Stimulated activated CD8-positive, alpha-beta memory T cell treated with anti-CD3 and anti-CD28 coated beads, Interleukin-15, amount 100 ng/mL, for 4 hours (primary cell): ENCODE measurements at regions not wholly inside any gene's neighbourhood (a gene's known extent, or its start where the extent isn't known, plus 50 kb on each side); places are given as distances from the start of the nearest gene placed in this dataset.

Source experiments
- DNase-seq, 2 donors: peaks; one replicate each; pipeline ENCODE4 v3.0.0-alpha.2; 2020; ENCODE audit warnings: low read depth in 2 of 2

DNA sequence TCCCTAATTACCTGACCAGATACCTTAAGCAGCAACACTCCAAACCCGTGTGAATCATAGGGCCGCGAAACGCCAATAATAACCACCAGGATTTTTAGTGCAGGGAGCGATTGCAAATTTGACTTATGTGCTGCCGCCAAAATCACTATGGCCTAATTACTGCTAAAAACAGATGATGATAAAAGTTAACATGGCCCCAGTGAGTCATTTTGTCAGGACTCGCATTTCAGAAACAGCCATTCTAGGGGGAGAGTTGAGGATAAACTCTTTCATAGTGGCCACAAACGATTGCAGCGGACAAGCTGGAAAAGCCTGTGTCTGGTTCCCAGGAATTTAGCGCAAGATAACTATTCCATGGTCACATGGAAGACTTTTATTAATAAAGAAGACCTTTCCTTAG, 103.4 kb downstream of the HLX start:
- no peak for DNase-seq

DNA sequence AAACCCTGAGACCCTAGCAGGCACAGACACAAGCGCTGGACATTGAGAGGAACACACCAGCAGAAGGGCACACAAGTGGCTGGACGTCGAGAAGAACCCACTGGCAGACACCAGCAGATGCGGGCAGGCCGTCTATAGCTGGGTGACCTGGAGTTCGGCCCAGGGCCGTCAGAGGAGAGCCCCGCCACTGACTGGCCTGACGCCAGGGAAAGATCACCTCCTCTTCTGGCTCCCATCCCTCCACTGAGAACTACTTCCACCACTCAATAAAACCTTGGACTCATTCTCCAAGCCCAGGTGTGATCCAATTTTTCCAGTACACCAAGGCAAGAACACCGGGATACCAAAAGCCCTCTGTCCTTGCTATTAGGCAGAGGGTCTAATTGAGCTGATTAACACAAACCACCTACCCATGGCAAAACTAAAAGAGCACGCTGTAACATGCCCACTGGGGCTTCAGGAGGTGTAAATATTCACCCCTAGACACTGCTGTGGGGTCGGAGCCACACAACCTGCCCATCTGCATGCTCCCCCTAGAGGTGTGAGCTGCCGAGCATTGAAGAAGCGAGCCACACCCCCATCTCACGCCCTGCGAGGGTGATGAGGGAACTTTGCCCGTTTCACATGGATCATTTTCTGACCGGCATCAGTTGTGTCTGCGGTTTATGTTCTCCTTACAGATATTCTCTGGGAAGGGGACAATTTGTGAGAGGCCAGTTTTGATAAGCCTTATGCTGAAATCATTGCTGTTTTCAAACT, 104.8 kb downstream of the HLX start:
- DNase-seq: no peak

DNA sequence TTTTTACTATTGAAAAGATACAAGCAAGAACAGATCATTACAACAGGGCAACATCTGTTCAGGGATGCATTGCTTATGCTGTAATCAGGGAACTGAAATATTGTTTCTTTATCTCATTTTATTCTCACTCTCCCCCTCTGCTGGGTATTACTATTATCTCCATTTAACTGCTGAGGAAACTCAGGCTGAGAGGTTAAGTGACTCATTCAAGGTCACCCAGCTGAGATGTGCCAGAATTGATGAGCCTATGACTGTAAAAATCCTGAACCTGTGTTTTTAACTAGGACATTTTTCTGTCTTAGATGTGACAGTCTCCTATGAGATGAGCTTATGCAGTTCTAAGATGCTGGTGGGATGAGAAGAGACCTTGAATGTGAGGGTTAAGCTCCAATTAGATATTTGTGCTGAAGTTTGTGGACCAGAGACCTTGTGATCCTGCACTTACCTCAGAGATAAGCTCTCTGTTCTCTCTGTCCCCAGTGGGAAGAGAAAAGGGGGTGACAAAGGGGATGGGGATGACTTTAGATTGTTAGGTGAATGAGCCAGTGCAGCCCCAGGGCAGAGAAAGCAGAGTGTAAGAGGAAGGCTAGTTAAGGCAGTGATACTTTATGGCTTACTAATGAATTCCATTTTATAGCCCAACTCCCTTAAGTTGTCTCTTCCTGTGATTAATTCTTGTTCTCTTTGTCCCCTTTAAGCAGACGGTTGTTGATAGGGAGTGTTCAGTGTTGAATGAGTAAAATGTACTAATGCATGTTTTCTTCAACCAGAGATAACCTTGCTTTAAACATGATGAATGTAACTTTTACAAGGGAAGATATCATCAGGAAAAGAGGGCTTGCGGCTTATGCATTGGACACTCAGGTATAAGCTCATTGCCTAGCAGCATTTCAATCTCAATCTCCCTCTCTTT, 111.4 kb downstream of the HLX start:
- no peak for DNase-seq

DNA sequence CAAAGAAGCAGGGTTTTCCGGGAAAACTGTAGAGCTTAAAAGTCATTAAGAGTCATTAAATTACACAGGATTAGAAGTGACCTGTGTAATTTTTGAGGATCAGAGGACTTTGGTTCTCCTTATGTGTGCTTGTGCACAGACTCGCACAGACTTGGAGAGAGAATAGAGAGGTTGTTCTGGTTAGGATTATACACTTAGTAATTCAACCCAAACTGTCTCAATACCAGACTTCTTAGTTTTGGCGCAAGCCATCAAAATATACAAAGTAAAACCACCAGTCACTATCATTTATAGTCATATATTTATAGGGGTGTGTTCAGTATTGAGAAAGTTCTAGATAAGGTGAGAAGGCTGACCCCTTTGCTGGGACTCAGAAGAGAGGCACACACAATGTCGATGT, 112.3 kb downstream of the HLX start:
- DNase-seq: no peak

DNA sequence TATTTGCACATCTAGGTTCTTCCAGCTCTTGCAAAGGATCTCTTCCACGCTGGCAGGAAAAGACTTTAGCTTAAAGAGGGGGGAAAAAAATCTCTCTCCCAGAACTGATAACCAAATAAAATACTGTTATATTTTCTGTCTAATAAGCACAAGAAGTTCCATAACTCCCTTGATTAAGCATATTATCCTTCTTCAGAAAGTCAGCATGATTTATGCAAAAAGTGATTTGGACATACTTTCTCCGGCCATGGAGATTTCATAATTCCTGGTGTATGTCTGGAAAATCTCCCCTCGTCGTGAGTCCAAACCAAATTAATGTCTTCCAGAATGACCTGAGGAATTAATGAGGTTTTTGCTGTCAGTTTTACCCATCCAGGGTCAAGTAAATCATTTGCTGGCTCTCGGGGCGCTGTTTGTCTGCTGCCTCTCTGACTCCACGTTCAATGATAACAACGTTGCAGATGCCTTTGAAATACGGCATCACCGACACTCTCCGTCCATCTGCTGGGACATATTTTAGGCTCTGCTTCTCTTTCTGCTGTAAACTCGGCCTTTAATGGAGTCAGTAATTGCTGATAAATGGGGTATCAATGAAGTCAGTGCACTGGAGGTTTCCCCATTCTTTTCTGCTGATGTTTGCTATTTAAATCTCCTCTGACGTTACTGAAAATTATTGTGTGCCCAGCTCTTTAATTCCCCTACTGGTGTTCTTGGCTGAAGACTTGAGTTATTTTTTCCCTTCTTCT, 112.9 kb downstream of the HLX start:
- DNase-seq: no peak

DNA sequence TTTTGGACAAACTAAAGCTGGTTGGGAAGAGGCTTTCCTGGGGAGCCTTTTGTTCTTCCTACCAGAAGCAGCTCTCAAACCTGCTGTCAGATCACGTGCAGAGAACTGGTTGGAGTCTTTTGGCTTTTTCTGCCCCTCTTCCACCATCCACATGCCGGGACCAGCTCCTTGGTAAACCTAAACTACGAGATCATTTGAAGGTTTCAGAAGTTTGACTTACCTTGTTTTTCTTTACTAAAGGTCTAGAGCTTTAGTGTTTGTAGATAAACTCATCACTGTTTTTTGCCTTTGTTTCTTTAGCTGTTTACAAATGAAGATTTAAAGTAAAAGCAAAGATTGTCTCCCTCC, 113.4 kb downstream of the HLX start:
- no peak for DNase-seq

DNA sequence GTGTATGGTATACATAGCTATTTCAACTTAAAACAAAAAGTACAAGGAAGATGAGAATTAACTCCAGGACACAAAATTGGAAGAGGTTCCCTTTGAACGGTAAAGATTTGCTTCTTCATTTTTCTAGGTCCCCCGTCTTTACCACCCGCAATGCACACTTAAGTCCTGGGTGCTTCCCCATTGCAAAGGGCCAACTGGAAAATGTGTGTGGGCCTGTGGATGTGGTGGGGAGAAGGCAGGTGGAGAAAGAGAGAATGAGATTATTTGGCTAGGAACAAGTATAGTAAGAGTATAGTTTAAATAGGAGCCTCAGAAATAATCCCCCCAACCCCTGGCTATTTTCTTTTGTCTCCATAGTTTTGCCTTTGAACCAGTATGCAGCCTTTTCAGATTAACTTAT, 115.4 kb downstream of the HLX start:
- DNase-seq: no peak

DNA sequence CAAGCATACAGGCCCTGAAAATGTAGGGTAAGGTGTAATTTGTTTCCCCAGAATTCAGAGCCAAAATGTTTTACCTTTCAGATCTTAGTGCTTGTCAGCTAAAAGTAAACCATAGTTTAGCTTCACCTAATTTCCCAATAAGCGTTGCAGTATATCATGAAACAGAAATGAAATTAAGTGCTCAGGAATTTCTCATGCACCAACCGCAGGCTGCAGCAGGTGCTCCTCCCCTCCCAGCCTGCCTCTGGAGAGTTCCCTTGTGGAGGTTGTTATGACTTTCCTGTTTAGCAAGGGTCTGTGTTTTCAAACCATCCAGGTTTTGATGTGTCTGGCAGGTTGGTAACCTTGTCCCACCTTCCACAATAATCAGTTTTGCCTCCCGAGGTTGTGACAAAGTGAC, 118.5 kb downstream of the HLX start:
- DNase-seq: no peak

DNA sequence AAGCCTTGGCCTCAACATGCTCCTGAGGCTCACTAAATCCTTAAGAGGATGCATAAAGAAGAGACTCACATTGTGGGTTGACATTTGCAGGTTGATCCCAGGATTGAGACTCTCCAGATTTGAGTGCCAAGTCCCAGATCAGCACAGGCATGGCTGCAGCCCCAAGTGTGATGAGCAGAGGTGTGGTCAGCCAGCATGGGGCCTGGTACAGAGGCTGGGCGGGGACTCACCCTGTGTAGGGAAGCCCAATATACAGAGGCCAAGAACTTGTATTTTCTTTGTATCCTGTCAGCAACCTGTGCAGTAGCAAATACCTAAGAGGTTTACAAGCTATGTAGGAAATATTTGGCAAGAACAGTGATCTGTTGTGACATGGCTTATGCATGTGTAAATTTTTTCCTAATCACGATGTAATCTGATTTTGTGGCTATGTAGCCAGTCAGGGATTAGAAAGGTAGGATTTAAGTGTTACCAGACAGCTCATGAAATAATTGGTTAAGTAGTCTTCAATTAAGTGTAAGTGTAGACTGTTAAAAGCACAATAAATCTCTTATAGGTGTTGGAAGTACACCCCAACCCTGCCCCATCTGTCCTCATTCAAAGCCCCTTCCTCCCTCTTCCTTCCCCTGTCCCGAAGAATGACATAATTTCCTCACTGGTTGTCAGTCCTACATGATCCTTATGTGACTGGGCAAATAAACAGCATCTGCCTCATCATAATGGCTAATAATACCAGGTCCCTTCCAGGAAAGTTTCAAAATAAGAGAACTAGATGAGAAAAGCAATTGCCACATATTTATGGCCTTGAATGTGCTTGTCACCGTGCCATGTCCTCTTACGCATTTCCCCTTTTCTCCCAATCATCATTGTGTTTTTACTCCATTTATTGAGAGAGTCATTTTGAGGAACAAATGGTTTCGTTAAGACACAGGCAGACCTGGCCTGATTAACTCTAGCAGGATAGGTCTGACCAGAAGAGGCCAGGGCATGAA, 120.9 kb downstream of the HLX start:
- no peak for DNase-seq

DNA sequence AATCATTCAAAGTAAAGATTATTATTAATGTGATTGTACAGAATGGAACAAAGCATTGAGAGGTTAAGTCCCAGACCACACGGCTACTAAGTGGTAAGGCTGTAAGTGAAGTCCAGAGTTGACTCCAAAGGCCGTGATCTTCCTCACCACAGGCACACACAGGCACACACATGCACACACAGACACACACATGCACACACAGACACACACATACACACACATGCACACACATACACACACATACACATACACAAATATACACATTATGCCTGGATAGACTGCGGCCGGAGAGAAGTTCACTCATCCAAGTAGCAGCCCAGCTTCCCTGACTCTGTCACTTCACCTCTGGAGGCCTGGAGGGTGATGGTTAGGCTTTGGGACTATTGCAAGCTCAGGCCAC, 121.9 kb downstream of the HLX start:
- no peak for DNase-seq

DNA sequence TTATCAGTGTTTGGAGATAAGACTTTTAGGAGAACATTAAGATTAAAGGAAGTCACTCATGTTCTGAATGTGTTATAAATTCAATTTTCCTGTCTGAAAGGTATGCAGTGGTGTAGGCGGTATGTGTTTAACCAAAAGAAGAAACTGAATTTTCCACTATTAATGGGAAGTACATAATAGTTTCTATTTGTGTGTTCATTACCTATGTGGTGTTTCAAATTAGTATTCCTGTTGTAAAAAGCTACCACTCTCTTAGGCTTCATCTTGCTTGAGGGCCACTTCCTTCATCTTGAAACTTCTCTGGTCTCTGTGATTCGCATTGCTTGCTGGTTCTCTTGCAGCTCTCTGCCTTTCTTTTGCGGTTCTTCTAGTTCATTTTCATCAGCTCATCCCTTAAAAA, 123.4 kb downstream of the HLX start:
- DNase-seq: no peak

DNA sequence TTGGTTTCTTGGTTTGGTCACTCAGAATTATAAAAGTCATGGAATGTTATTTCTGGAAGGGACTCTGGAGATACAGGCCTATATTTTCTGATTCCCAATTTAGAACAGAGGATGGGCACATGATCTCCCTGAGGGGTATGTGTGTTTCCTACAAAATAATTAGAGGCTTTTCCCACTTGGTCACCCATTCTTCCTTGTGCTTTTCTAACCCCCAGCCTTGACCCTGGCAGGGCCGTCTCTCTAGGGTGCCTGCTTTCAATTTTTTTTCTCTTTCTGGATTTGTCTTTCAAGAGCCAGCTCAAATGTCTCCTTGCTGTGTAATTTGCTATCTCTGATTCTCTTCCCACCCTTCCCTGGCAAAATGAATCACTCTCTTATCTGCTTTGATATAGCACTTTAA, 131.9 kb downstream of the HLX start:
- no peak for DNase-seq

DNA sequence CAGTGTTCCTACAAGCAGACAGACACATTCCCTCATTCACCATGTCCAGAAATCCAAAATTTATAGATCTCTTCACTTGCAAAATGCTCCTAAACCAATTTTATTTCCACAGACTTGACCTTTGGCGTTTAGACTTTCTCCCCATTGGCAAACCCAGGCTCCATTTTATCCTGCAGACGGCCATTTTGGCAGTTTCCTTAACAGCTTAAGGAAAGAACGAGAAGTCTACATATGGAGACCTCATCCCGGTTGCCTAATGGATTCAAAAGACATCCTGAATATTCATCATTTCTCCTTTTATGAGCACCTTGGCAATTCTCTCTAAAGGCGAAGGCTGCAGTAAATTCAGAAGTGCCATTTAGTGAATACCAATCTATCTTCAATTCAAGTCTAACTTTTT, 132.9 kb downstream of the HLX start:
- DNase-seq: no peak

DNA sequence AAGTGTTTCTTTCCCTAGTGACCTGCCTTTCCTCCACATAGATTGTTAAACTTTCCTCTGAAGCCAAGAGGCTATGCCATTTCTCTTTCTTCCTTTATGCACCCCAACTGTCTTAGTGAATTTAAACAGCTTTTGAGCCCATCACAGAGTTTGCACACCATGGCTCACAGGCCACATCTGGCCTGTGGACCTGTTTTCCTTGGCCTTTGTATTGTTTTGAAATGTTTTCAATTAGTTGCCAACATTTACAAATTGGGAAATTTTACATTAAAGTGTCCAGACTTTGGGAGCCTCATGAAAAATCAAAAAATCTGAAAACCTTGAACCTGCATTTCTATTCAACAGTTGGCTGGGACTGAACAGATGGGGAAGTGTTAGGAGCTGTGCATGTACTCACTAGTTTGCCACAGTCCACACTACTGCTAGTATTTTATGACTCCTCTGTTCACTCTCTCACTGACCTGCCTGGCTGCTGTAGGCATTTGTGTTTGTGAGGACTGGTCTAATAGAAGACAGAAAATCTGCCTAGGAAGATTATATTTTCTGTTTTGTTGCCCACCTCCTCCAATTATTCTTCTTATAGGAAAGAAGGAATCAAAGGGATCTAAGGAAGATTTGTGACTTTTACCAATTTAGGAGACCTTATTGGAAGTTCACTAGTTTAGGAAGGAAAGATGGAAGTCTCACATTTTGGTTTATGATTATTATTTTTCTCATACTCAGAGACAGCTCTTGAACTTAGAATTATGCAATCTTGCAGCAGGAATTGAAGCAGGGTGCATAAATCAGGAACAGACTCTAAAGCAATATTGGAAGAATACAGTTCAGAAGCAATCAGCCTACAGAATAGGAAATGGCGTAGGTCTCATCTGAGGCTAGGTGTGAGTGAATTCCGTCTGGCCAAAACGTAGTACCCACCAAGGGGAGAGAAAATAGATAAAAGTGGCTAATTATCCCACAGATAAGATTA, 134.7 kb downstream of the HLX start:
- no peak for DNase-seq

DNA sequence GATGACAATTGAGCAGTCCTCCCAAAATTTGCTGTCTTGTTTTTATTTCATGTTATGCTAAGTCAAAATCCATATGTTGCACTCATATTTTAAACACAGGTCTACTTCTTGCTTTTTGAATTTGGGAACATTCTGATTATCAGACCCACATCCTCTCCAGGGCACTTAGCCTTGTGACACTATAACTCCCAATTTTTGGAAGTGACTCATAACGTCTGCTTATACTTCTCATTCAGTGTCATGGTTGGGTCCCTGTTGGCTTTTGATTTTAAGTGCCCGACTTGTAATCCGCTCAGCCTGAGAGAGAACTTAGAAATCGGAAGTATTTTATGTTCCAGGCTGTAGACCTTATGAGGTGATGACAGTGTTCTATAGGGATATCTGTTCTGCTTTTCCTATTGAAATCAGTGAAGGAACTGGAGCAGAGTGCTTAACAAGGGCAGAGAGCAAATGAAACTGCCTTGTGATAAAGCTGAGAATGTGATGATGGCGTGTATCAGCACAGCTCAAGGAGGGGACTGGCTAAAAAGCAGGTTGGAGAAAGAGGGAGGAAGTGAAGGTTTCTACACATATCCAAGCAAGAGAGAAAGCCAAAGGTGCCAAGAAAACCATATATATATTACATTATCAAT, 136.0 kb downstream of the HLX start:
- no peak for DNase-seq

DNA sequence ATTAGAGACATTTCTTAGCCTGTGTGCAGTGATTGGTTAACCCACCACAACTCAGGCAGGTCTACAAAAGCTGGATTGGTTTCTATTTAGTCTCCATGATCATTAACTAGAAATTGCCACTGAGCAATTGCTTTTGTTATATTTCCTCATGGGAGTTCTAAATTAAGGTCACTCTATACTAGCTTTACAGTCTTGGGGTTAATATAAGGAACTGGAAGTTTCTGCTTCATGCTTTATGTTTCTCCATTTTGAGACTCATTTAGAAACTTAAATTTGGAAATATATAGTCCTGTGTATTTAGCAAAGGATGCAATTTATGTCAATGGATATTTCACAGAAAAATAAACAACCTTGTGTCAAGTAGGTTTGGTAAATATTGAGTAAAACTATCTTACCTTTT, 137.5 kb downstream of the HLX start:
- no peak for DNase-seq

DNA sequence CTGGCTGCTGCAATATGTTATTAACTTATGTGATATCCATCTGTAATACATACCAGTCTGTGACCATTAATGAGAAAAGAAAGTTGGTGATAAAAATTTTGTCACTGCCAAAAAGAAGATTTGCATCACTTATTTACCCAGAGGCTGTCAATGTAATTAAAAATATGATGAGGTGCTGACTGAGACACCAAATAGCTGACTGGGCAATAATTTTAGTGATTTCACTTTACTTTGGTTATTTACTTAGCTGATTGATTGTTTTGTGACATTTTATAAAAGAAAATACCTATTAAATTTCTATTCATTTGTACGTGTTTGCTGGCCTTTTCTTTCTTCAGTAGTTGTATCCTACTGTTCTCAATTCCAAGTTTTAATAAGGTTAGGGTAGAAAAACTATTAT, 139.2 kb downstream of the HLX start:
- no peak for DNase-seq

DNA sequence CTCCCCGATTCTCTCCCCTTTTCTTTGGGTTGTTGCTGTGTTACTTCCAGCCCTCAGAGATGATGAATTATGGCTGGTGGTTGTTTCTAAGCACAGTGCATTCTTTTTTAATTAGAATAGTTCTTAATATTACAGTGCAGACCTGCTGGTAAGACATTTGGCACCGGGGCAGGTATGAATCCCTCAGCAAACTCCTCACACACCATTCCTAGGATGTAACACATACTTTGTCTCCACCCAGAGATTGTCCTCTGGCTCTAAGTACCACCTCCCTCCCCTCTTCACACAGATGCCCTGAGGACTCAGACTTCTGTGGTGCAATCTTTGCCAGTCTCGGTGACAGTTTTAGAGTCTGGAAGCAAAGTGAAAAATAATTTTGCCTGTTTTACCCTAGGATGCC, 143.1 kb downstream of the HLX start:
- no peak for DNase-seq

DNA sequence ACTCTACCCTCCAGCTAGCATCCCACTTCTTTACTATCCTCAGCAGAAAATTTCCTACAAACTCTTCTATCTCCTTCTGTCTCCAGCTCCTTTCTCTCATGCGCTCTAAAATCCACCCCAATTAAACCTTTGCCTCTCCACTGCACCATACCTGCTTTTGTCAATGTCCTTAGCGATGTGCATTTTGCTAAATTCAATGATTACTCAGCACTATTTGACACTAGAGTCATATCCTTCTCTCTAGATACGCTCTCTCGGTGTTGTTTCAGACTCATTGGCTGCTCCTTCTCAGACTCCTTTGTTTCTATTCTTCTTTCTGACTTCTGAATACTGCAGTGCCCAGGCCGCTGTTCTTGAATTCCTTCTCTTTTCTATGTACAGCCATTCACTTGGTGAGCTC, 144.2 kb downstream of the HLX start:
- no peak for DNase-seq

DNA sequence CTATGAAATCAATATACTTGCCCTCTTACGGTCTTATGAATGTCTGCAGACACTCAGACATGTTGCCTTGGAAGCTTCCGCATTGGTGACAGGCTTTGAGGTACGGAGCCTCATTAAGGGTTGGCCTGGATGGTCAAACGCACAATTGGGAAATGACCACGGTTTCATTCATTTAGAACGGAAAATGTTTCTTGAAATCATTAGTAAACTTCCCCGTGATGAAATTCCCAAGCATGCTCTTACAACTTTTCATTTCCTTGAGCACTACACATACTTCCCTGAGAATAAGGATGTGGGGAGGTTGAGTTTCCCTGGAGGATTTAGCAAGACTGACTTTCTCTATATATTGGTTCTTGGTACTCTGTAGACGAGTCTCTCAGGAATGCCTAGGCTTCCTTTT, 146.3 kb downstream of the HLX start:
- no peak for DNase-seq
